Breast epithelium (tissue), 3 donors: ENCODE measurements at regions not wholly inside any gene's neighbourhood (a gene's known extent, or its start where the extent isn't known, plus 50 kb on each side); places are given as distances from the start of the nearest gene placed in this dataset.

ENCODE experiments used
- CTCF ChIP-seq, 3 donors: fragments of 450-650 bp; IDR thresholded peaks; one replicate each; pipeline ENCODE4 v1.5.1; 2016 to 2017; ENCODE audit warnings: antibody characterized with exemption in 3 of 3, mild to moderate bottlenecking in 3 of 3, moderate library complexity in 3 of 3
- POLR2AphosphoS5 ChIP-seq, 3 donors: sonication (generic); formaldehyde crosslinking; IDR thresholded peaks; one replicate each; pipeline ENCODE4 v1.6.1; 2017; ENCODE audit warnings: antibody characterized with exemption in 3 of 3

- no peak for TF ChIP-seq CTCF (IDR thresholded peaks at IDR 0.05)
- no peak for TF ChIP-seq POLR2AphosphoS5 (IDR thresholded peaks at IDR 0.05)
Observed at GRCh38 chr13:82298106-82298505, 1584.2 kb downstream of the SLITRK1 start.
